Skin of body (tissue), 1 donor: ENCODE measurements at regions not wholly inside any gene's neighbourhood (a gene's known extent, or its start where the extent isn't known, plus 50 kb on each side); places are given as distances from the start of the nearest gene placed in this dataset.

Source experiments
- DNase-seq: peaks from one replicate; lab custom pipeline; 2025; lab: John Stamatoyannopoulos, UW

DNA sequence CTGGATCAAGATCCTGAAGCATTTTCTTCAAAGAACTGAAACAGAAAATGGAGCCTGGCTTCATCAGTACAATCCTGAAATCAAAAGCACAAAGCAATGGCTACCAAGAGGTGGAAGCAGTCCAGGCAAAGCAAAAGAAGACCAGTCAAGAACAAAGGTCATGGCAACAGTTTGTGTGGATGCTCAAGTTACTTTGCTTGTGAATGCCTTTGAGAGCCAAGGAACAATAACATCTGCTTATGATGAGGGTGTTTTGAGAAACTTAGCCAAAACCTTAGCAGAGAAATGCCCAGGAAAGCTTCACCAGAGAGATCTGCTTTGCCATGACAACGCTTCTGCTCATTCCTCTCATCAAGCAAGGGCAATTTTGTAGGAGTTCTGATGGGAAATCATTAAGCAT, 723.1 kb downstream of the TMEM182 start:
- no peak for DNase-seq

DNA sequence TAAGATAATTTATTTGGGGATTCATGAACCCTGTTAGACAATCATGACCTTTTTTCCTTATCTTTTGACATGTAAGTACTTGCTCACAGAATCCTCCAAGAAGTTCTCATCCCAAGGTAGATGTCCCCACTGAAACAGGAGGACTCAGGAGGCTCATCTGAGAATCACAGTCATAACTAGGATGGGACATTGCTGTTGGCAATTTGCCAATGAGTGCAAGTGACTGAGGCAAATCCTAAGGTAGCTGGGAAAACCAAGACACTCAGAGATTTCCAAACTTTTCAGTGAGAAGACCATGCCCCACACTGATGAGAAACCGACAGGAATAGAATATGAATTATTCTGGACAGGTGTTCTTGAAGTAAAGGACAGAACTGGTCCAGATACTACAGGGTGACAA, 735.0 kb downstream of the TMEM182 start:
- no peak for DNase-seq

DNA sequence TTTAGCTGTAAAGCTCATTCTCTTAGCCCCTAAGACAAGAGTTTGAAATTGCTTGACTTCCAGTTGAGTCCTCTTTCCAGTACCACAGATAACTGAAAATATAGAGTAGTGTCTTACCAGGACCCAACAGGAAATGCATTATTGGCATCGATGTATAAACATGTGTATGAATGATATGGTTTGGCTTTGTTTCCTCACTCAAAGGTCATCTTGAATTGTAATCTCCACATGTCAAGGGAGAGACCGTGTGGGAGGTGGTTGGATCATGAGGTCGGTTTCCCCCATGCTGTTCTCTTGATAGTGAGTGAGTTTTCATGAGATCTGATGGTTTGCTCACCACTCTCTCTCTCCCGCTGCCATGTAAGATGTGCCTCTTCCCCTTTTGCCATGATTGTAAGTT, 745.0 kb downstream of the TMEM182 start:
- no peak for DNase-seq

DNA sequence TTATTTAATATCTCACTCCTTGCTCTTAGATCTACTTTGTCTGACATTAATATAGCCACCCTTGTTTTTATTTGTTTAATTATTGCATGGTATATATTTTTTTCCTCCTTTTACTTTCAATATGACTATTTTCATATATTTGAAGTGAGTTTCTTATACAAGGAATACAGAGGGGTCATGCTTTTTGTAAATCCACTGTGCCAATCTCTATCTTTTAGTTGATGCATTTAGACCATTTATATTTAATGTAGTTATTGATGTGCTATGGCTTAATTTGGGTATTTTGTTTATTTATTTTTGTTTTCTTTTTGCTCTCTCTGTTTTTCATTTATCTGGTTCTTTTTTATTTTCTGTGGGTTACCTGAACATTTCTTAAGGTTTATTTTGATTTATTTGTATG, 750.6 kb downstream of the TMEM182 start:
- no peak for DNase-seq

- DNase-seq, result no peak
Measured at GRCh38 chr2:103520547-103520946, 758.7 kb downstream of the TMEM182 start.

DNA sequence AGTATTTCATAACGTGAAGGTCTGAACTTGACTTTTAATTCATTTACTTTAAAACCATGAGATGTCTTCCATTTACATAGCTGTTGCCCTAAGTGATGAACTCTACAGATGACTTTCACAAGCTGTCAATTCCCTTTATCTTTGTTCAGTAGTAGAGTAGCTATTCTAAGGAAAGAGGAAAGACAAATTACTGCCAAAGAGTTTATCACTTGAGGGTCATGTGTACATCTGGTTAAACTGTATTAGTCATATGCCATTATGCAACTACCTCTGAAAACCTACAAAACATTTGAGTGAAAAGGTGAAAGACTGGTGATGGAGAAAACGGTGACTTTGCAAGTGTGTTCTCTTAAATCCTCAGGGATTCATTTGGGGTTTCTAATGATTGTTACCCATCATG, 763.9 kb downstream of the TMEM182 start:
- DNase-seq, result no peak

DNA sequence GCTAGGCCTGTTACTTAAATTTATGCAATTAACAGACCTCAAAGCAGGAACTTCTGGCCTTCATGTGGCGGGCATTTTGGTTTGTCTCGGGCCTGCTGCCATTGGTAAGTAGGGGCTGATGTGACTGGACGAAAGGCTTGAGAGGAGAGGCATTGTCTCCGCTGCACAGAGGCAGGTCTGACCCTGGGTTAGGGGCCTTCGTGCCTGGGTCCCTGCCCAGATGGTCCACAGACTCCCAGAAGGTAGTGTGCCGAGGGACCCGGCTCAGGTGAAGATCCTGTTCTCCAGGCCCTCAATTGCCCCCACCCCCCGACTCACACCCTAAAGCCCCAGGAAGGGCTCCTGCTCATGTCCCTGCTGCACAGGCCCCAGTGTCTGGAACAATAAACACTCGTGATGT, 764.9 kb downstream of the TMEM182 start:
- DNase-seq, result no peak

- no peak for DNase-seq
Measured at GRCh38 chr2:103527278-103527677, 765.4 kb downstream of the TMEM182 start.

- DNase-seq, result no peak
Measured at GRCh38 chr2:103529798-103530502, 768.1 kb downstream of the TMEM182 start.

DNA sequence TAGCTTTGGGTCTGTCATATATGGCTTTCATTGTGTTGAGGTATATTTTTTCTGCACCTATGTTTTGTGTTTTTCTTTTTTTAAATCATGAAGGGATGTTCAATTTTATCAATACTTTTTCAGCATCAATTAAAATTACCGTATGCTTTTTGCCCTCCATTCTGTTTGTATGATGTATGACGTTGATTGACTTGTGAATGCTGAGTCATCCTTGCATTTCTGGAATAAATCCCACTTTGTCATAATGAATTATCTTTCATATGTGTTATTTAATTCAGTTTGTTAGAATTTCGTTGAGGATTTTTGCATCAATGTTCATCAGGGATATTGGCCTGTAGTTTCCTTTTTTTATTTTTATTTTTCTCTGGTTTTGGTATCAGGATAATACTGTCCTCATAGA, 790.9 kb downstream of the TMEM182 start:
- no peak for DNase-seq

GRCh38 chr2:103594823-103595222, 833.0 kb downstream of the TMEM182 start:
- no peak for DNase-seq

DNA sequence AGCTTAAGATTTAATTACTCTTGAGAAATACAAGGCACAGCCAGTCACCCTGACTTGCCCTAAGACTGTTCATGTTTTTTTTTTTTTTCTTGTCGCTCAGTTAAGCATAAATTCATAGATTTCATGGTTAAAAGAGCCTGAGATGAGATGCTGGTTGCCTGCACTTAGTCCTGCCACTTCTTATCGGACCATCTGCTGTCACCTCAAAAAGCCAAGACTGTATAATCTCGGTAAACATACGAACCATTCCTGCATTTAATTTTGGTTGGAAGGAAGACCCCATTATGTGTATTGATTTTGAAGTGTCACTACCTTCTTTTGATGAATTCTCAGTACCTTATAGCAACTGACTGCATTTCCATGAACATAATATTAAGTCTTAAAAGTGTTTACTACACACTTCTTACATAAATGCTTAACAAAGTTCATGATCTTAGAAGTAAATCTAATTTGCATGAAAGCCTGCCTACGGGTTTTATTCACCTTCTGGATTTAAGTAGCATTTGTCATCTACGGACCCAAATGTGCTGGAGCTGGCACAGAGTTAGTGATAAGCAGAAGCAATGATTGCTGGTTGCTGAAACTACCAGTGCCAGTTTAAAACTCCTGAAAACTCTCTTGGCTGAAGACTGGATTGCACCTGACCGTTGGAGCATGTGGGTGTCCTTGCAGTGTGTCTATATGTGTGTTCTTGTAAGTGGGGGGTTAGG, 843.4 kb downstream of the TMEM182 start:
- DNase-seq, result no peak

DNA sequence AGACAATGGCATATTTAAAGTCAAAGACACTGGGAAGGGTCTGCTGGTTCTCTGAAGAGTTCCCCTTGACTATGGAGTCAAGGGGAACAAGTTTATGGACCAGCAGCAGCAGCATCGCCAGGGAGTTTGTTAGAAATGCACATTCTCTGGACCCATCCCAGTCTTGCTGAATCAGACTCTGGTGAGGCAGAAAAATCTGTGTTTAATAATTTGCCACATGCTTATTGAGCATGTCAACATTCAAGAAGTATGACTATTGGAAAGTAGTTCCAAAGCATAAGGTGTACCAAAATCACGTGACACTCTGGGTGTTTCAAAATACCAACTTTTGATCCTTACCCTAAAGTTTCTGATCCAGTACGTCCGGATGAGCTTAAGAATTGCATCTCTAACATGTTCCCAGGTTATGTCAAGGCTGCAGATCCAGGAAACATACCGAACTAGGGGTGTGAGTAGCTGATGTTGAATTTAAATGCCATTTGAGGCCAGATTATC, 853.8 kb downstream of the TMEM182 start:
- no peak for DNase-seq

GRCh38 chr2:103616891-103617290, 855.1 kb downstream of the TMEM182 start:
- DNase-seq, result no peak

- no peak for DNase-seq
Measured at GRCh38 chr2:103618112-103618511, 856.3 kb downstream of the TMEM182 start.

DNA sequence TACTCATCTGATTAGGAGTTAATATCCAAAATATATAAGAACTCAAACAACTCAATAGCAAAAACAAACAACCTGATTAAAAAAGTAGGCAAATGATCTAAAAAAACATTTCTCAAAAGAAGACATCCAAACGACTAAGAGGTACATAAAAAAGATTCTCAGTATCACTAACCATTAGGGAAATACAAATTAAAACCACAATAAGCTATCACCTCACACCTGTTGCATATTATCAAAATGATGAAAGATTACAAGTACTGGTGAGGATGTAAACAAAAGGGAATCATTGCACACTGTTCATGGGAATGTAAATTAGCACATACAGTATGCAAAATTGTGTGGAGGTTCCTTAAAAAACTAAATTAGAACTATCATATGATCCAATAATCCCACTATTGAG, 865.5 kb downstream of the TMEM182 start:
- DNase-seq, result no peak

GRCh38 chr2:103638978-103639377, 877.1 kb downstream of the TMEM182 start:
- DNase-seq, result no peak

GRCh38 chr2:103656558-103656957, 894.7 kb downstream of the TMEM182 start:
- DNase-seq, result no peak

- no peak for DNase-seq
Measured at GRCh38 chr2:103660519-103660918, 898.7 kb downstream of the TMEM182 start.

DNA sequence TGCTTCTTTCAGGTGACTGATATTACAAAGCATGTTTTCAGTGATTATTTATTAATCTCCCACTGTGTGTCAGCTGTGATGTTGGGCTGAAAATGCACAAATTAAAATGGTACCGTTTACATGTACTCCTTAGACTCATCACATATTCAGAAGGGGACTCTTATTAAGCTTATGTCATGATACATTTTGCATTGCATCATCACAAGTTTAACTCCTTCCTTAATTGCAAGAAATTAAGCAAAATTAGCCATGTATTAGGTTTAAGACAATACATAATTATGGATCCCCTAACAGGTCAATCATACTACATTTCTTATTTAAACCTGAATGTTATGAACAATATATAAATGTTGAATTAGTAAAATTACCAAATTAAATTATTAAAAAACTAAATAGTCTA, 899.1 kb downstream of the TMEM182 start:
- no peak for DNase-seq

- DNase-seq, result no peak
Measured at GRCh38 chr2:103664690-103665089, 902.9 kb downstream of the TMEM182 start.

DNA sequence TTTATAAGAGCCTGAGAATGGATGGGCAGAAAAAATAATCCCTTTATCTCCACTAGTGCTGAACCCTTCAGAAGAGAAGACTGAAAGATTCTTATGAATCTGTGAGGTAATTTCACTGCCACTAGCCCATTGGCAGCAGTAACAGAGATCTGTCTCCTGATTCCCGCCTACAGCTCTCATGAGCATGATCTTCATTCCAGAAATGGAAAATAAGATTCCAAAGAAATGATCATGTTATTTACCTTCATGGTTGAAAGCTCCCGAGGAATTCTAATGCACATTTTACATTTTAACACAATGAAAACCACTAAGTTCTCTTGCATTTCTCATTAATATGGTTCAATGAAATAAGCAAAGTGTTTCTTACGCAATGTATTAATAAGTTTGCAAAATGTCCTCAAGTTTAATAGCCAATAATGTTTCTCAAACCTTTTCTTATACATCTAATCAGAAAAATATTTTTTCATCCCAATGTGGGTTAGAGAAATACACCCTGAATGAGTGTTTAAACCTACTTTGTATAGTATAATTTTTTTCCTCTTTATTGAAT, 905.6 kb downstream of the TMEM182 start:
- DNase-seq, result no peak

DNA sequence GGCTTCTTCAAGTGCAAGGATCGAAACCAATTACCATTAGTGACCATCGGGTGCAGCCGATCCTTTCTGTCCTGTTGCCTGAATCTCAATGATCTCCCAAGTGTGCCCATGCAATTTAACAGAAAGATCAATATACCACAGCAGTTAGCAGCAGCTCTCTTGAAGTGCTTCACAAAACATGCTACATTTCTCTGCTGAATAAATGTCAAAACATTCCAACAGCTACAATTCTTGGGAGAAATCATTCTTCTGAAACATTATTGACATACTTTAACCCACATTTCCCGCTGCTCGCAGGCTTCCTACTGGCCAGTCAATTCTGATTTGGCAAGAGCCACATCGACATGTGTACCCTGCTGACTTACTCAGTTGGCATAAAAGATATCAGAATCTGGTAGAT, 907.7 kb downstream of the TMEM182 start:
- DNase-seq, result no peak
